Small intestine (tissue), 7 donors: ENCODE measurements at regions not wholly inside any gene's neighbourhood (a gene's known extent, or its start where the extent isn't known, plus 50 kb on each side); places are given as distances from the start of the nearest gene placed in this dataset.
A peak's percentile ranks its signal among the peaks of the same experiment; 100 is the strongest.

Experiments
- DNase-seq, 2 donors: peaks; one replicate each; pipeline versions ENCODE4 v3.0.0 to v3.0.0-alpha.2; 2013
- FAIRE-seq: peaks from 2 replicates; lab custom pipeline; 2012; peaks lifted over from hg19 to GRCh38; lab: Jason Lieb, UNC
- H3K27ac ChIP-seq, 3 donors: one replicate each; pipeline ENCODE4 v1.5.1; 2013; ENCODE audit warnings: low read length in 2 of 3, mild to moderate bottlenecking in 2 of 3, control low read depth in 1 of 3, inconsistent platforms in 1 of 3, low read depth in 1 of 3, moderate library complexity in 1 of 3
- H3K27me3 ChIP-seq, 3 donors: one replicate each; pipeline ENCODE4 v1.6.1; 2013; ENCODE audit warnings: low read length in 3 of 3, inconsistent platforms in 1 of 3; ENCODE audit not compliant: control insufficient read depth in 3 of 3, insufficient read depth in 3 of 3
- H3K36me3 ChIP-seq, 3 donors: one replicate each; pipeline ENCODE4 v1.6.1; 2013; ENCODE audit warnings: low read length in 3 of 3, inconsistent platforms in 1 of 3, low read depth in 1 of 3, mild to moderate bottlenecking in 1 of 3, moderate library complexity in 1 of 3; ENCODE audit not compliant: control insufficient read depth in 3 of 3, insufficient read depth in 2 of 3
- H3K4me1 ChIP-seq, 3 donors: one replicate each; pipeline ENCODE4 v1.6.1; 2013; ENCODE audit warnings: low read length in 2 of 3, inconsistent platforms in 1 of 3, low read depth in 1 of 3, mild to moderate bottlenecking in 1 of 3, moderate library complexity in 1 of 3; ENCODE audit not compliant: control insufficient read depth in 3 of 3, insufficient read depth in 2 of 3
- H3K4me3 ChIP-seq, 3 donors: one replicate each; pipeline ENCODE4 v1.5.1; 2013; ENCODE audit warnings: low read length in 3 of 3, control low read depth in 1 of 3, inconsistent platforms in 1 of 3, low read depth in 1 of 3, mild to moderate bottlenecking in 1 of 3, moderate library complexity in 1 of 3
- H3K9me3 ChIP-seq, 2 donors: one replicate each; pipeline ENCODE4 v1.6.1; 2013; ENCODE audit warnings: low read depth in 1 of 2, low read length in 1 of 2; ENCODE audit not compliant: control insufficient read depth in 2 of 2, insufficient read depth in 1 of 2
- WGBS, 3 donors: extraction: QIAGEN DNeasy Blood & Tissue Kit; methylation state at CpG; one replicate each; pipeline ENCODE4 v1.1.7; 2013; 5-methylcytosine and 5-hydroxymethylcytosine counted together
- donor health status: healthy with polysubstance abuse.
- donor health status: control.
- donor health status: control.
- donor health status: Bipolar disorder and iron deficiency.
- donor health status: healthy.

DNA sequence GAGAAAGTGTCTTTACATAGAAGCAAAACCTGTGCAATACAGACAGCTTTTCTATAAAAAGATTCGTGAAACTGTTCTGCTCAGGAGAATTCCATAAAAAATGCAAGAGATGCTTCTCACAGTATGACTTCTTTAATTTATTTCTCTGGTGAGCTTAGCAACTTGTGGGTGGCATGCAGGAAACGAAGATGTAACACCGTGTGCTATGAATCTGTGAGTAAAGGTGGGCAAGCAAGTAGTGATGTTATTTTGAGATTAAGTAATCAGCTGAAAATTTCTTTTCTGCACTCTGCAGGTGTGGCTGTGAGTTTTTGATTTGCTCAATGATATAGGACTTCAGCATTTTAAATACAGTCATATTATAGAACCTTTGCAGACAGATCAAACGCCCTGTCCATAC lies 656.8 kb upstream of the NCAM2 start:
- no peaks in the 10 kb centered on the region for H3K4me1 ChIP-seq
- WGBS, 3 donors = 79 to 82% (median 81%) methylated on average over 4 of the region's 4 CpGs
- H3K9me3 ChIP-seq = no peaks in the 10 kb centered on the region
- H3K27ac ChIP-seq = no peak overlapping the region
- no peaks in the 10 kb centered on the region for H3K36me3 ChIP-seq
- no peaks in the 10 kb centered on the region for H3K27me3 ChIP-seq
- no peak overlapping the region for H3K4me3 ChIP-seq
- no peak for FAIRE-seq
- DNase-seq = no peak

DNA sequence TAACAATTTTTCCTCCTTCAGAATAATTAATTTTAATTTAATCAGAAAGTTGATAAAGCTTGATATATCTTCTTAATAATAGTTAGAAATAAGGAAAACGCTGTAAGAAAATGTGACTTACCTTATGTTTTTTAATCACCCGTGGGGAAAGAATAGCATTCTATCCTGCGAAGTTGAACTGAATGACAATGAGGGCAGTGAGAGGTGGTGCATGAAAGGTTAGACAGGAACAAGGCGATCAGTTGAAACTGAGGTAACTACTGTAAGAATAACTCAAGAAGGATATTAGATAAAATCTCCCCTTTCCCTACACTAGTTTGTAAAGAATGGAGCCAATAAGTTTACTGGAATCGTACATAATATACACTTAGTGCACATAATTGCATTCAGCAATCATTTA lies 655.0 kb upstream of the NCAM2 start:
- Histone ChIP-seq H3K4me1 (no peaks in the 10 kb centered on the region), H3K4me3 (no peak overlapping the region), H3K36me3 (no peaks in the 10 kb centered on the region), H3K27ac (no peak overlapping the region), H3K9me3 (peaks cover 0 to 2% of the 10 kb centered on the region in 2 donors), H3K27me3 (no peaks in the 10 kb centered on the region)
- DNase-seq (no peak), FAIRE-seq (no peak)
- WGBS, 3 donors = 87 to 88% (median 87%) methylated on average over 5 of the region's 5 CpGs

DNA sequence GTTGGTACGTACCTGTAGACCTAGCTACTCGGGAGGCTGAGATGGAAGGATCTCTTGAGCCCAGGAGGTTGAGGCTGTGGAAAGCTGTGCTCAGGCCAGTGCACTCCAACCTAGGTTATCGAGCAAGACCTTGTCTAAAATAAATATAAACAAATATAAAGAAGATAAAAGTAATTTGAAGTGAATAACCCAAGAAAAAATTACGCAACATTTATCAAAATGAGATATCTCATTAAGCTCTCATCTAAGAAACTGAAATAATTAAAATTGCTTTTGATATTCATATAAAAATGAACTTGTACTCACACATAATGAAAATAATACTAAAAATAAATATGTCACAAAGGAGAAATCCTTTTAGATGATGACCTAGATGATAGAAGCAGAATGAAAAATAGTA lies 647.1 kb upstream of the NCAM2 start:
- no peaks in the 10 kb centered on the region for H3K36me3 ChIP-seq
- no peak overlapping the region for H3K27ac ChIP-seq
- H3K4me1 ChIP-seq = no peaks in the 10 kb centered on the region
- H3K27me3 ChIP-seq = no peaks in the 10 kb centered on the region
- no peak for FAIRE-seq
- peaks cover 2% of the 10 kb centered on the region in 2 donors for H3K9me3 ChIP-seq
- no peak for DNase-seq
- WGBS, 3 donors = 54 to 71% (median 58%) methylated on average over 4 of the region's 4 CpGs
- H3K4me3 ChIP-seq = no peak overlapping the region

DNA sequence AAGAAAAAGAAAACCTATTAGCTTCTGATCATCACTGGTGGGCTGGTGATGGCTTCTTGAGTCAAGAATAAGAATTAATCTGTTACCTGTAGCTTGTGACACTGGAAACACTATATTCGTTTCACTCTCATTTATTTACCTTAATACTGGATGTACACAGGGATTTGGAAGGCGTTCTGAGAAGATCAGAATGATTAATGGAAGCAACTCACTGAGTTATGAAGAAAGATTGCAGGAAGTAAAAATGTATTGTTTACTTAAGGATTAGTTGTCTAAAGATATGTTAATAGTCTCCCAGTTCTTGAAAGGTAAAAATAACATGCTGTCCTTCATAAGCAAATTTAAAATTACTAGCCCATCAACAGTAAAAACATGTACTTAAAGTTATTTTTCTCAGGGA lies 644.9 kb upstream of the NCAM2 start:
- DNase-seq (no peak), FAIRE-seq (no peak)
- 7 to 26% (median 15%) methylated on average over 2 of the region's 2 CpGs for WGBS, 3 donors
- H3K4me1 ChIP-seq = no peaks in the 10 kb centered on the region
- H3K36me3 ChIP-seq = no peaks in the 10 kb centered on the region
- no peak overlapping the region for H3K4me3 ChIP-seq
- no peak overlapping the region for H3K27ac ChIP-seq
- peaks cover 0 to 2% of the 10 kb centered on the region in 2 donors for H3K9me3 ChIP-seq
- no peaks in the 10 kb centered on the region for H3K27me3 ChIP-seq

DNA sequence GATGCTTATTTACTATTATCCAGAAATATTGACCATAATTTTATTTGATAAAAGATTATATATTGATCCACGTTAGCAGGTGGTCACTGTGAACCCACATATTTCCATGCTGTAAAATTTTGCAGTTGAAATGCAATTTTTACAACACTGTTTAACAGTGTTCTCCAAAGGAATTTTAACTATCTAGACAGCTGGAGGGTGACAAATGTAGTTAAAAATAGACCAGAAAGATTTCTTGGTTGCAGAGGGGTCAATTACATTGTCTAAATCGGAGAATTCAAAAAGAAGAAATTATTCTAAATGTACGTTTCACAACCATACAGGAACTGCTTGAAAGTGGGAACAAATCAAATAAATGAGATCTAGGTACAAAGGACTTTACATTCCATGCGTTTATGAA lies 625.2 kb upstream of the NCAM2 start:
- Histone ChIP-seq H3K36me3 (no peaks in the 10 kb centered on the region), H3K4me1 (no peaks in the 10 kb centered on the region), H3K27me3 (no peaks in the 10 kb centered on the region), H3K27ac (no peak overlapping the region), H3K9me3 (no peaks in the 10 kb centered on the region), H3K4me3 (no peak overlapping the region)
- FAIRE-seq (no peak), DNase-seq (no peak)
- 51 to 59% (median 55%) methylated on average over 4 of the region's 4 CpGs for WGBS, 3 donors

DNA sequence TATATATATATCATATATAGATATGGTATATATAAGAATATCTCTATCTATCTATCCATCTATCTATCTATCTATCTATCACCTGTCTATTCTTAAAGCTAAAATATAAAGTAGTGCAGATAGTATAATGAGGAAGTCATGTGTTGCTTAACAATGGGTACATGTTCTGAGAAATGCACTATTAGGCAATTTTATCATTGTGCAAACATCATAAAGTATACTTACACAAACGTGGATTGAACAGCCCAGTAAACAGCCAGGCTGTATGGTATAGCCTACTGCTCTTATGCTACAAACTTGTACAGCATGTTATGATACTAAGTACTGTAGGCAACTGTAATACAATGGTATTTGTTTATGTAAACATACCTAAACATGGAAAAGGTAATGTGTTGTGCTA lies 621.0 kb upstream of the NCAM2 start:
- WGBS, 3 donors = 3 to 34% (median 7%) methylated on average over 1 of the region's 1 CpG
- no peak for FAIRE-seq
- Histone ChIP-seq H3K36me3 (no peaks in the 10 kb centered on the region), H3K27ac (no peak overlapping the region), H3K4me3 (no peak overlapping the region), H3K27me3 (no peaks in the 10 kb centered on the region), H3K9me3 (no peaks in the 10 kb centered on the region), H3K4me1 (no peaks in the 10 kb centered on the region)
- peak in 1 of 2 donors; percentile 22 for DNase-seq

DNA sequence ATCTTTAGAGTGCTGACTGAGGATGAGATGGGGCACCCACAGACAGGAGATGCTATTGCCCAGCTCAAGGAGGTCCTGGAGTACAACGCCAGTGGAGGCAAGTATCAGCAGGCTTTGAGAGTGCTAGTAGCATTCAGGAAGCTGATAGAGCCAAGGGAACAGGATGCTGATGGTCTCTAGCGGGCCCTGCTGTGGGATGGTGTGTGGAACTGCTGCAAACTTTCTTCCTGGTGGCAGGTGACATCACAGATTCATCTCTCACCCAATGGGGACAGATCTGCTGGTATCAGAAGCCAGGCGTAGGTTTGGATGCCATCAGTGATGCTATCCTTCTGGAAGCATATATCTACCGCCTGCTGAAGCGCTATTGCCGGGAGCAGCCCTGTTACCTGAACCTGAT lies 609.8 kb upstream of the NCAM2 start:
- Histone ChIP-seq H3K4me1 (no peaks in the 10 kb centered on the region), H3K27ac (no peak overlapping the region), H3K36me3 (no peaks in the 10 kb centered on the region), H3K4me3 (no peak overlapping the region), H3K9me3 (peaks cover 0 to 2% of the 10 kb centered on the region in 2 donors), H3K27me3 (no peaks in the 10 kb centered on the region)
- FAIRE-seq (no peak), DNase-seq (no peak)
- 78 to 87% (median 82%) methylated on average over 6 of the region's 6 CpGs for WGBS, 3 donors

DNA sequence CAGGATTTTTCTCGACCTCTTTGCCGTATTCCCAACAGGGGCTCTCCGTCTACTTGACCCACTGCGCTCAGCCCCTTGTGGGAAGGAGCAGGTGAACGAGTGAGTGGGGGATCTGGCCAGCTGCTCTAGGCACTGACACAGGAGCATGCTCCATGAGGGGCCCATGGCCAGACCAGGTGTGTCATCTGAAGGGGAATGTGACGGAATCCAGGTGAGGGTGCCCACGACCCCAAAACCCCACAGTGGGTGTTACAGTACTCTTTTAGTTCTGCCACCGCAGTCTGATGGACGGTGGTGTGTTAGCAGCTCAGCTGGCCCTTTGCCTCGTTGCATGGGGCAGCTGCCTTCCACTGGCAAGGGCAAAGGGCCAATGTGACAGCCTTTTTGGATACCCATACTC lies 601.4 kb upstream of the NCAM2 start:
- DNase-seq (no peak), FAIRE-seq (no peak)
- Histone ChIP-seq H3K36me3 (no peaks in the 10 kb centered on the region), H3K9me3 (peaks cover 0 to 2% of the 10 kb centered on the region in 2 donors), H3K4me3 (no peak overlapping the region), H3K4me1 (no peaks in the 10 kb centered on the region), H3K27me3 (no peaks in the 10 kb centered on the region), H3K27ac (no peak overlapping the region)
- 73 to 83% (median 77%) methylated on average over 10 of the region's 10 CpGs for WGBS, 3 donors

DNA sequence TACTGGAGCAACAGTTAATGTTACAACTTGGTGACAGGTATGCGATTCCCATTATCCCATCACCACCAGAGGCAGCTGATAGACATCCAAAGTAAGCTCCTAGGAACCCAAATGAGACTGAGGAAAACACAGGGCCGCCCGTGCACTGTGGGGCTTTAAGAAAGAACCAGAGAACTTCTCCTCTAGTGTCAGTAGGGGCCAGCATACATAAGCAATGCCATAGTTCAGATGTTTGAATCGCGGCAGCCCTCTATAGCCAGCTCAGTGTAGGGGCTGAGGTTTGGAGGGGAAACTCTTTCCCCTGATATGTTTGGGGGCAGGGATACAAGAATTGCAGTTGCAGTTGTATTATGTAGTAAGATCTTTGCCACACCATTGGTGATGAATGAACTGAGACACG lies 593.3 kb upstream of the NCAM2 start:
- Histone ChIP-seq H3K27me3 (no peaks in the 10 kb centered on the region), H3K36me3 (no peaks in the 10 kb centered on the region), H3K9me3 (peaks cover 0 to 2% of the 10 kb centered on the region in 2 donors), H3K27ac (no peak overlapping the region), H3K4me3 (no peak overlapping the region), H3K4me1 (no peaks in the 10 kb centered on the region)
- DNase-seq = no peak
- 77 to 85% (median 84%) methylated on average over 6 of the region's 6 CpGs for WGBS, 3 donors
- no peak for FAIRE-seq
